HG03196 (cell line): ENCODE measurements at regions not wholly inside any gene's neighbourhood (a gene's known extent, or its start where the extent isn't known, plus 50 kb on each side); places are given as distances from the start of the nearest gene placed in this dataset.

ENCODE experiments used
- ATAC-seq: cut with Tn5 transposase; IDR thresholded peaks from one replicate; pipeline ENCODE4 v1.9.1; 2021; ENCODE audit not compliant: unreplicated experiment

DNA sequence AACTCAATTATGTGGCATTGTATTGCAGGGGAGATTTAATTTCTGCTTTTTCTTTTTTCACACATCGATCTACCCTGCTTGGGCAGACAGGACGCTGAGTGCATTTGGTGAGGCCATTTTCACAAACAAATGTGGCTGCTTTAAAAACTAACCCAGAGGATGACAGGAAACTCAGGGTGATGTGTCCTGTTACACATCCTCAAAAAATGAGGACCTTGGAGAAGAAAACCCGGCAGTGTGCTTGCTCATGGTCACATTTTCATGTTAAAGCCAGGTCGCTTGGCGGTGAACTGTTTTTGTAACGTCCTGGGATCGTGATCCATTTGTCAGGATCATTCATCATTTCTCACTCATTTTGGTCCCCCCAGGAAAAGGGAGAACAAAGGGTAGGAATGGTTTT lies 478.3 kb upstream of the ADAMTS16 start:
- no peak for ATAC-seq

DNA sequence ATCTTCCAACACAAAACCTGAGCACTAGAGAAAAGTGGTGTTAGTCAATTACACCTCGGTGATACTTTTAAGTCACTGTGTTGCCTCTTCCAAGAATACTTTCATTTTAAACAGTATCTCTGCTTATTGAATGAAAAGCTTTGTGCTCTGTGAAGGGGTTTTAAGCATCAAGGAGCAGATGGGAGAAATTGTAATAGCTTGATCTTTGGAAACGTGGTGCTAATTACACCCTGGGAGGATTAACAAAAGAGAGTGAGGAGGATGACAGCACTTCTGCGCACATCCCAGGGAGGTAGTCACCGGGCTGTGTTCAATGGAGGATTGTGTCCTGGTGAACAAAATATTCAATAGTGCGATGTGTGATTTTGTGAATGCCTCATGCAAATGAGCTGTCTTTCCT lies 477.4 kb upstream of the ADAMTS16 start:
- no peak for ATAC-seq

DNA sequence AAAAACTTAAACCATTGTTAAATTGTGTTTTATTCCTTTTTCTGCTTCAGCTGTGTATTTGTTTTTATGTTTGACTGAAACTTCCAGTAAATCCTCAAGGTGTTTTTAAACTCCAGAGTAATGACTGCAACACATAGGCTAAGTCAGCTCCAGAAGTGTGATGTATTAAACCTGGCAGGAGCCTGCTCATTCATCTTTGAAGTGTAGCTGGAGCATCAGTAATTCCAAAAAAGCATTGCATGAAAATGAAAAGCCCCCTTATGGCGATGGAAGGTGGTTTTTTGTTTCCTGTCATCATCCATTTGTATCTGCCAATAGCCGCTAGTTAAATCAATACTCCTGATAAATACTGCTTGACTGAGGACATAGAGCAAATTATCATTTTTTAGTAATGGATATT lies 474.2 kb upstream of the ADAMTS16 start:
- no peak for ATAC-seq

DNA sequence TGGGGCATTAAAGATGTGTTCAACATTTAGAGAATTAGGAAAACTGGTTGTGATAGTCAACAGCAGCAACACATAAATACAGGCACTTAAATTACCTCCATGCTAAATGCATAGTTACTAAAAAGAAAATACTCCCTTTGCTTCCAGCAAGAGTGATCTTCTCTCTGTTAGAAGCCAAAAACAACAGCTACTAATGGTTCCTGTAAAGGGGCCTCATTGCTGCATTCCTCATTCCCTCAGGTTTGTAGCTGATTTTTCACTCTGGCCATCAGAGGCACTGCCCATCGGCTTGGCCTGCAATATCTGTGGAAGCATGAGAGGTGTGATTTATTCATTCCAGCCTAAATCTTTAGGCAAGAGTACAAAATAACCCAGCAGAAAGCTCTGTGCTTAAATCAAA lies 466.0 kb upstream of the ADAMTS16 start:
- no peak for ATAC-seq

DNA sequence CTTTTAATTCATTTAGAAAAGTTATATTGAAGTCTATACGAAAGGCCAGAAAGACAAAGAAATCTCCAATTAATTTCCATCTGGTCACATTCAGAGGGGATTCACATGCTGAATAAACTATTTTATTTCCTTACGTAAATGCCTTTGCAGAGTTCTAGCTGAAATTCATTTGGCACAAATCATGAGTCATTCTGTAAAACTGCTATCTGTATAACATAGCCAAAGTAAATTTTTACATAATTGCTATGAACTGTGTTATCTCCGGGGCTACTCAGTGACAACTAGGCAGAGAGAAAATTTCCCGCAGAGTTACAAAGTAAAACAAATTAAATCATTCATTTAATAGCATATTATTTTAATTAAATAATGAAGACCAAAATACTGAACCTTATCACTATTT lies 463.2 kb upstream of the ADAMTS16 start:
- no peak for ATAC-seq

DNA sequence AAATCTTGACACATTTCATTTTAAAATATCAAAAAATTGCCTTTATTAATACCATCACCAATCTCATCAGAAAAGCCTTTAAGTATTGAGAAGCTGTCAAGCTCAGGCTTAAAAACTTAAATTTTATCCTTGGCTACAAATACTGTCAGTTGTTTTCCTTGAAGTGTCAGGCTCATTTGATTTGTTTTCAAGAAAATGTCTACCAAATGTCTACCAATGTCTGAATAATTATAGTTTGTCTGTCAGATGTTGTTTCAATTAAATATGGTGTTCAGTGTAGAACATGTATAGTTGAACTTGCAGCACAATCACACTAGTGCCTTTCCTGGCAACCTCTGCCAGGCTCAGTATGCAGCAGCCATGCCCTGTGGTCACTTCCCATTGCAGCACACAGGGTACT lies 455.2 kb upstream of the ADAMTS16 start:
- no peak for ATAC-seq

DNA sequence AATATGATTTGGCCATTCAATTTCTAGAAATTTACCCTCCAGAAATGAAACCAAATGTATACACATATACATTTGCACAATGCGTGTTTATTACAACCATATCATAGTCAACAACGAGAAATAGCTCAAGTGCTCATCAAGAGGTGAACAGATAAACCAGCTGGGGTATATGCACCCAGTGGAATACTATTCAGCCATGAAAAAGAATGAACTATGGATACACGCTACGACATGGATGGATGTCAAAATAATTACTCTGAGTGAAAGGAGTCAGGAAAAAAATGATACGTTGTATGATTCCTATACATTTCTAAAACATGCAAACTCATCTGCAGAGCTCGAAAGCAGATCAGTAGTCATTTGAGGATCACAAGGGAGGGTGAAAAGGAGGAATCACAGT lies 441.5 kb upstream of the ADAMTS16 start:
- ATAC-seq: no peak

DNA sequence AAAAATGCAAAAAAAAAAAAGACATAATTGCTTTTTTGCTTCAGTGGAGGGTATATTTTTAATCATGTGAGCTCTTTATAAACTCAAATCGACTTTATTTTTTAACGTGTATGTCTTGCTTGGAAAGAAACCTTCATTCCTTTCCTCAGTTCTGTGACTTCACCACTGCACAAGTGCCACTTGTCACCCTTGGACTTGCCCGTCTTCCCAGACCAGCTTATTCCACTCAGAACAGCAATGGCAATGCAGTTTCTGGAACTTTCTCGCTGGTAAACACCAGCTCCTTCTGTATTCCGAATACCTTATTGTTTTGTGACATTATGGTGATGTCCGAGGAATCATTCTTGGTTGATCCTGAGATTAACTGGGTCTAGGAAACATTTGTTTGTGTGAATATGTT lies 440.5 kb upstream of the ADAMTS16 start:
- no peak for ATAC-seq

DNA sequence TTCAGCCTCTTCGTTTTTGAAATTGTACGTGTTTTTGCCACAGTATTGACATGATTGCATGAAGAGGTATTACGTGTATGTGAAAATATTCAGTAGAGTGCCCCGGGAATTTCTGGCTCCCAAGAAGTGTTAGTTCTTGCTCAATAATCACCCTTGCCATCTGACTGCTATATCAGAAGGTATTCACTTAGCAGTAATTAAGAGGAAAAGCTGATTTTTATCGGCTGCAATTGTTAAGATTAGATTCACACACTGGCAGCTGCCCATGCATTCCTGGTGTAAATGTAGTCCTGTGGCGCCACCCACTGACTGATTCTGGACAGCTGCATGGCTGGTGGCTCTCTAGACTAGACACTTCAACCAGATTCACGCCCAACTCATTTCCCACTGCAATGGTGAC lies 440.1 kb upstream of the ADAMTS16 start:
- ATAC-seq: no peak

DNA sequence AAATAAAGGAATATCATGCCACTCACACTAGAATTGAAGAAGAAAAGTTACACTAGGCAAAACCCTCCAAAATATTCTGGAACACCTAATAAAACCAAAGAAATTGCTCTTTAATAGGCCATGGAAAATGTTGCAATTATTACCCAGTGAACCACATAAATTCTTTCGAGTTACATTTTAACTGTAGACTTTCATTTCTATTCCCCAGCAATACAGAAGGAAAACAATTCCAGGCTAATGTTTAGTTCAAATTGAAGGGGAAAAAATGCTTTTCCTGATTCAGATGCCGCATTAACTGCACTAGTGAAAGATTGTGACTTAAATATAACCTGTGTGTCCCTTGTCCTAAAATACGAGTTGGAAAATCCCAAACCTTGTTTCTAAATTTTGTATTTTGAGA lies 439.3 kb upstream of the ADAMTS16 start:
- ATAC-seq: no peak

DNA sequence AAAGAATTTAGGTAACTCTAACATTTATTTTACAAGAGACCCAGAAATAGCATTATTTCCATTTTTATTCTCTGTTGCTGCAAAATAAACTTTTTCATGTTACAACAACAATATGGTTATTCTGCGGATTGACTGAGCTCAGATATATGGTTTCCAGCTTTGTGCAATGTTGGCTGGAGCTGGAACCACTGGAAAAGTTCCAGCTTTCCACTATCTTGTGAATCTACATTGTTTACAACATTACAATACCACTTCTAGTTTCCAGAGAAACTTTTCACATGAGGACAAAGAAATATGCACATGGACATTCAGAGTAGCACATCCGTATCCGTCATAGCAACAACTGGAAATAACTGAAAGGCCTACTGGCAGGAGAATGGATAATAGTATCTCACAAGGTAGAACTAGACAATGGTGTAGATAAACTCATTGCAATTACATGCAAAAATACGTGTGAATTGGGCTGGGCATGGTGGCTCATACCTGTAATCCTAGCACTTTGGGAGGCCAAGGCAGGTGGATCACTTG lies 436.1 kb upstream of the ADAMTS16 start:
- ATAC-seq: no peak

DNA sequence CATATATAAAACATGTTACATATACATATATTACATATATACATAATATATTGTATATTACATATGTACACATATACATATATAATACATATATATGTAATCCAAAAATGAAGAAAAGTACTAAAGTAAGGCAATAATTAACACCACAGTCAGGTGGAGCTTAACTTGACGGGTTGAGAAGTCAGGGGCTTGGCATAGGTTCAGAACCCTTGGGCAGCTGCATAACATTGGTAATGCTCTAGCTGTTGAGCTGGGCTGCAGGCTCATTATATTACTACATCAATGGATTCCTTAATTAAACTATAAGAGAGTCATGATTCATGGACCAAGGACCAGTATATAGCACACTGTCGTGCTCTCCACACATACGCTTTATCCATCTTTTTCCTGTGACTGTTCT lies 435.2 kb upstream of the ADAMTS16 start:
- ATAC-seq: no peak

DNA sequence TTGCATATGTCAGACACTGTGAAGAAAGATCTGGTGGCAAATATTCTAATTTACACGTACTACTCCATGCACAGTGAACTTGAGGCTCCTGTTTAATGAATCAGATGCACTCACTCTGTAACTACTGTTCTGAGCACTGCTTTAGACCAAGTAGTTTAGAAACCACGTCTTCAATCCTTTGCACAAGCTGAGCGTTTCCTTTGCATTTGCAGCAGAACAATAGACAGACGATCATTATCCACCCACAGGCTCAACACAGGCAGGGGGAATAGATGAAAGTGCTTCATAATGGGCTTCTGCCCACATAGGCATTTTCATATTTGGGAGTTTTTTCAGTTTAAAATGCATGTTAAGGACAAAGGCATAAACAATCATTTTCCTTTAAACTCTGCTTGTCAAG lies 423.3 kb upstream of the ADAMTS16 start:
- ATAC-seq: no peak

DNA sequence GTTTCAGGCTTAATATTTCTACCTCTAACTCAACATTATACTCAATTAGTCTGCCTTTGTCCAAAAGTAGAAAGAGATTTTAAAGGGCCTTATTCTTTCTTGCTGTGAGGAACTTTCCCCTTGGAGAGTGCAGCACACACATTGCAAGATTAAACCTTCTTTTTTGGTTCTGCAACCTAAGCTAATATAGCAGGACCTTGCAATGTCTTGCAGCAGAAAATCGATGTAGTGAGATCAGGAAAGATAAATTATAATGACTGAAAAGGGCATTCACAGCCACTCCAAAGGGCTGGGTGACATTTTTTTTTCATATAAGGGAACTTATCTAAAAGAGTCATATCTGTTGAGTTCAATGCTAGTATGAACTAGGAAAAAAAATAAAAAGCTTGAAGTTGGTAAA lies 422.7 kb upstream of the ADAMTS16 start:
- no peak for ATAC-seq

DNA sequence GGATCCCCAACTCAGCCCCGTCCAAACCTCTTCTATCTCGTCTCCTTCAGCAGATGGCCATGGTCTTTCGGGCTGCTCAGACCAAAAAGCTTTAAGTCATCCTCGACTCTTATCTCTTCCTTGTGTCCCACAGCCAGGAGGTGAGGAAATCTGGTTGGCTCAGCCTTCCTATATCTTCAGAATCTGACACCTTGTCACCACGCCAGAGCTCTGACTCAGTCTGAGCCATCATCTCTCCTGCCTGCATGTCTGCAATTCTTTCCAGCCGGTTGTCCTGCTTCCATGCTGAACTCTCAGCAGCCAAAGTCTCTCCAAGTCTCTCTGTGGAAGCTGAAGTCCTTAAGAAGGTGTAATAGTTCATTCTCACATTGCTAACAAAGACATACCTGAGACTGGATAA lies 419.3 kb upstream of the ADAMTS16 start:
- no peak for ATAC-seq

DNA sequence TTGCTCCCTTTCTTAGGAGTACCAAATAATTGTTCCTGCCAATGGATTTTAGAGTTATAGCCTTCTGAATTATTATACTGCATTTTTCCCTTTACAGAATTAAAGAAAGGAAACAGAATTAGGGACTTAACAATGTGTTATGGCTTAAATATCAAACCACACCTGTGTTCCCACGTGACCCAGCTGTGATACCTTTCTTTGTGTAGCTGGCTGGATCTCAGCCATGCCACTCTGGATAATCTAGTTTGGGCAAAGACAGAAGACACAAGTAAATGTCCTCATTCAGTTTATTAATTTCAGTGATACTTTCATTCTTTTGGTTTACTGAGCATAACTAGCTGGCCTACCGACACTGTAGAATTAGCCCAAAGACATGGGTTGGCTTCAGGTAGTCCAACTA lies 417.2 kb upstream of the ADAMTS16 start:
- ATAC-seq: no peak

DNA sequence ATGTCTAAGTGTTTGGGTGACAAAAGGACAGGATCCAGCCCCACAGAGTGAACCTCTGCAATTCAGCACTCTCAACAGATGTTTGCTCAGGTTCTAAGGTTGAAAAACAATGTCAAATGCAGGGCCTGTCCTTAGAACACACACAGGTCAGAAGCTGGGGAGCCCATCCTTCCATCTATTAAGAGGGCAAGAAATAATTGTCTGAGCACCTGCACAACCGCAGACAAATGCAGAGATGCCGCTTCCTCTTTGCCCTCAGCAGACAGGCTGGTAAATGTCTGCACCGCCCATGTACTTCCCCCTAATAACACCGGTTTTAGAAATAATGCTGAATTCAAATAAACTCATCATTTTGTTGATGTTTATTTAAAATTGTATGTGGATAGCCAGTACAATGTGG lies 414.5 kb upstream of the ADAMTS16 start:
- ATAC-seq: no peak

DNA sequence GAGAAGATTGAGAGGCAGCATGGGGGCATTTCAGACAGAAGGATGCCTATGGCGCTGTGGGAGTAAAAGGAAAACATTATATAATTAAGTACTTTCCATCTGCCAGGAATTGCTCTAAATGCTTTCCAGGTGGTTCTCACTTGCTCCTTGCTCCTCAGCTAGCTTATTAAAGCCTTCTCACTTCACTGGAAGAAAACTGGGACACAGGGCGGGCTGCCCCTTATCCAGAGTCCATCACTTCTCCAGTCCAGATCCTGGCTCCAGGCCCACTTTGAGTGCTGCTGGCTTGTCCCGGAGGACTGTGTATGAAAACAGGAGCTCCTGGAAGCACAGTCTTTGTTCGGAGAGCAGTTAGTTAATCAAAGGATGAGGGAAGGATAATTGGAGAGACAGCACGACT lies 409.9 kb upstream of the ADAMTS16 start:
- ATAC-seq: no peak

DNA sequence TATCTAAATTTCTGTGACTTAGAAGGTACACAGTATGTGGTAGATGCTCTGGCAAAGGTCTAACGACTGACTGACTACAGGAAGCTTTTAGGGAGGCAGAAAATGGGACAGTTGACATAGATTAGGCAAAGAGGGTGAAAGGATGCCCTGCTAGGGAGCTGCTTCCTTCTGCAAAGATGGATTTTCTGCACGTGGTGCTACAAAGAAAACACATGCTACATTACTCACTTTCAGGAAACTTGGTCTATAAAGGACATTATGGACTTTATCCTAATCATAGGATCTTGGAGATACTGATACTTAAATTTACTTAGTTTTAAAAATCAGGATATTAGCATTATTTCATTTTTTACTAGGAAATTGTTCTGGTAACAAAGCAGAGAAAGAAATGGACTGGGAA lies 405.8 kb upstream of the ADAMTS16 start:
- no peak for ATAC-seq

DNA sequence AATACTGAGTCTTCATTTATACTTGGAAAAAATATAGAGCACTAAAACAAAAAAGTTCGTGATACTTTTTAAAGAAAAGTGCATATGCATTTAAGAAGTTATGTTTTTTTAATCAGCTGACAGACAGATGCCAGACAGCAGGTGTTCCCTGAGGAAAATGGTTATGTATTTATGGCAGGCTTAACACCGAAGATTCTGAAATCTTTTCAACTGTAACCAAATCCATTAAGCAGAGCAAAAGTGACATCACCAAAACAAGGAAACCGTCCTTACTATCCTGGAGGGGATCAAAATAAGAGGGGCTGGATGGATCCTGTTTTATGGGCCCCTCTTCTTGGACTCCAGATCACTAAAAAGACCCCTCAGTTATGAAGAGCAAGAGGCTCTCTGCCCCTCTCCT lies 404.9 kb upstream of the ADAMTS16 start:
- ATAC-seq: no peak

DNA sequence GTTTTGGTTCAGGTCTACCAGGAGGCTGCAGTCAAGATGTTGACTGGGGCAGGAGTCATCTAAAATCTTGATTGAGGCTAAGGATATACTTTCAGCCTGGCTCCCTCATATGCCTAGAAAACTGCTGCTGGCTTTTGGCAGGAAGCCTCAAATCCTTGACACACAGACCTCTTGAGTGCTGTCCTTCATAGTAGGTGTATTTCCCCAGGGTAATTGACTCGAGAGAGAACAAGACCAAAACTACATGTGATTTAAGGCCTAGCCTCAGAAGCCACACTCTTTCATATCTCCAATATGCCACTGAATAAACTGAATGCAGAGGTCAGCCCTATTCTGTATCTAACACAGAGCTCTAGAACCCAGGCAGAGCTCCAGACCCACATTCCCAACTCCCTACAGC lies 402.3 kb upstream of the ADAMTS16 start:
- ATAC-seq: no peak

DNA sequence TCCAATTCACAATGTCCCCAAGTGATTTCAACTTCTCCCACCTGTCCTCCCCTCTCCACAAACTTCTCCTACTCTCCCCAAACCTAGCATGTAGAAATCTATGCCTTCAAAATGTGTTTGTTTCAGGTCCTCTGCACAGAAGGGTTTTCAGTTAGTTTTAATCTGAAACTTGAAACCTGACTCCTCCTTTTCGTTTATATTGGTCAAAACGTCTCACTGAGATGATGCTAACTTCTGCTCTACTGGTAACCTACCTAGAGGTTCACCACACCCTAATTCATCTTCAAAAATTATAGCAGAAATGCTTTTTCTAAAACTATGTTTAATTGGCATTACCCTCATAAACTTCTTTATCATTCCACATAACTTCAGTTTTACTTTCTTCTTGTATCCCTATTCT lies 401.8 kb upstream of the ADAMTS16 start:
- no peak for ATAC-seq

DNA sequence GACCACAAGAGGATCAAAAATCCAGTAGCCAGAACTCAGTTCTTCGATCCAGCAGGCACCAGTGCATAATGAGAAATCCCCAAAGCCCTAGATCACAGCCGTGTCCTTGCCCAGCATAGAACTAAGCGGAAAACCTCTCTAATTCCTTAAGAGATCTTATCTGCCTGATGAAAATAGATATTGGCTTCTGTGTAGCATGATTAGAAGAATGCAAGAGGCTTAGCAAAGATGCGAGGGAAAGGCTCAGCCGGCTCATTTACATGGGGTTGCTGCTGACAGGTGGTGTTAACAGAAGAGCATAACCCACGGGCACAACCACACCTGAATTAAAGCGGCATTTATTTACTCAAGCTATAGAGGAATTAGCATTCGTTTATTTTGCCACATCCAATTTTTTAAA lies 400.0 kb upstream of the ADAMTS16 start:
- ATAC-seq: no peak

DNA sequence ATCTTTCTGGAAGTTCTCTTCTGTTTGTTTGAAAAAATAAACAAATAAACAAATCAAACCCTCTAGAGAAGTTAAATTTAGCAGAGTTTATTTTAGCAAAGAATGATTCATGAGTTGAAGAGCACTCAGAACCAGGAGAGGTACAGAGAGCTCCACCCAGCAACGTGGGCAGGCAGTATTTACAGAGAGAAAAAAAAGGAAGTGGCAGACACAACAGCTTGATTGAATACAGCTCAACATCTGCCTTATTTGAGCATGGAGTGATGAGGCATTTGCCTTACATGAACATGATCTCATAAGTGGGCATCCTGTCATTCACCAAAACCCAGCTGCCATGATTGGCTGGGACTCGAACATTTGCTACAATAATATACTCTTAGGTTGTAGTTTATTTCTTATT lies 381.6 kb upstream of the ADAMTS16 start:
- no peak for ATAC-seq
